CD4-positive, alpha-beta T cell (primary cell): ENCODE measurements at regions not wholly inside any gene's neighbourhood (a gene's known extent, or its start where the extent isn't known, plus 50 kb on each side); places are given as distances from the start of the nearest gene placed in this dataset.

ENCODE experiments used
- ATAC-seq: fragments of 200-7000 bp; cut with Tn5 transposase; one replicate; pipeline ENCODE4 v1.10.0; 2022; ENCODE audit warnings: mild to moderate bottlenecking; ENCODE audit not compliant: poor library complexity
- CTCF ChIA-PET: fragments of 350-600 bp; sonication (Branson Sonifier 250); formaldehyde crosslinking; loops from one replicate; lab custom pipeline; 2021; ENCODE audit warnings: antibody characterized with exemption, inconsistent platforms; lab: Charles Lee
- POLR2A ChIA-PET: fragments of 350-600 bp; sonication (Branson Sonifier 250); formaldehyde crosslinking; loops from one replicate; lab custom pipeline; 2021; ENCODE audit warnings: antibody characterized with exemption, inconsistent platforms; lab: Charles Lee
- DNase-seq, 14 experiments: peaks; one replicate each; pipeline ENCODE4 v3.0.0-alpha.2; 2013 to 2020; ENCODE audit warnings: mixed read lengths in 2 of 14
- H3K27ac ChIP-seq, 2 donors: one replicate each; pipeline versions ENCODE4 v1.5.1 to v1.7.0; 2013; ENCODE audit warnings: low read length in 2 of 2, low read depth in 1 of 2, mild to moderate bottlenecking in 1 of 2
- H3K27me3 ChIP-seq, 2 experiments: 1 replicate in 1 of 2; 2 replicates in 1 of 2; pipeline versions ENCODE4 v1.6.1 to v1.7.0; 2013; ENCODE audit warnings: low read length in 2 of 2, control low read depth in 1 of 2, mild to moderate bottlenecking in 1 of 2, moderate library complexity in 1 of 2; ENCODE audit not compliant: insufficient read depth in 2 of 2, control insufficient read depth in 1 of 2
- H3K36me3 ChIP-seq: one replicate; pipeline ENCODE4 v1.6.1; 2013; ENCODE audit warnings: low read length, control low read depth; ENCODE audit not compliant: insufficient read depth
- H3K4me1 ChIP-seq: one replicate; pipeline ENCODE4 v1.6.1; 2013; ENCODE audit warnings: low read length, control low read depth; ENCODE audit not compliant: insufficient read depth
- H3K4me3 ChIP-seq: one replicate; pipeline ENCODE4 v1.5.1; 2013; ENCODE audit warnings: mild to moderate bottlenecking, low read length, moderate library complexity
- H3K9me3 ChIP-seq, 2 experiments: 1 replicate in 1 of 2; 2 replicates in 1 of 2; pipeline versions ENCODE4 v1.6.1 to v1.7.0; 2013; ENCODE audit warnings: low read length in 2 of 2, mild to moderate bottlenecking in 2 of 2, control low read depth in 1 of 2, moderate library complexity in 1 of 2; ENCODE audit not compliant: control insufficient read depth in 1 of 2, insufficient read depth in 1 of 2
- H3K27ac Mint-ChIP-seq: one replicate; pipeline ENCODE4 v1.8.0; 2020; ENCODE audit warnings: mixed read lengths
- H3K27me3 Mint-ChIP-seq: one replicate; pipeline ENCODE4 v1.8.0; 2021; ENCODE audit warnings: mixed read lengths
- H3K36me3 Mint-ChIP-seq: one replicate; pipeline ENCODE4 v1.8.0; 2021; ENCODE audit warnings: low read depth, mixed read lengths
- H3K4me1 Mint-ChIP-seq: one replicate; pipeline ENCODE4 v1.8.0; 2021; ENCODE audit warnings: low read depth, mixed read lengths
- H3K4me3 Mint-ChIP-seq: one replicate; pipeline ENCODE4 v1.8.0; 2020; ENCODE audit warnings: mild to moderate bottlenecking, mixed read lengths
- H3K9me3 Mint-ChIP-seq: one replicate; pipeline ENCODE4 v1.8.0; 2020; ENCODE audit warnings: mixed read lengths
- intact Hi-C, 2 experiments: fragments of 100-400 bp; cut with DNase I in 1 of 2; cut with micrococcal nuclease in 1 of 2; formaldehyde crosslinking; loops; one replicate each; pipeline versions ENCODE4 v1.15.1 to v1.9.0; 2023 to 2025; cut with DNase I, micrococcal nuclease
- TF ChIP-seq, protein P1 (sequence below): fragments of 200-600 bp; IDR thresholded peaks from one replicate; pipeline ENCODE4 v1.8.0; 2022; ENCODE audit warnings: antibody characterized with exemption, mild to moderate bottlenecking

DNA sequence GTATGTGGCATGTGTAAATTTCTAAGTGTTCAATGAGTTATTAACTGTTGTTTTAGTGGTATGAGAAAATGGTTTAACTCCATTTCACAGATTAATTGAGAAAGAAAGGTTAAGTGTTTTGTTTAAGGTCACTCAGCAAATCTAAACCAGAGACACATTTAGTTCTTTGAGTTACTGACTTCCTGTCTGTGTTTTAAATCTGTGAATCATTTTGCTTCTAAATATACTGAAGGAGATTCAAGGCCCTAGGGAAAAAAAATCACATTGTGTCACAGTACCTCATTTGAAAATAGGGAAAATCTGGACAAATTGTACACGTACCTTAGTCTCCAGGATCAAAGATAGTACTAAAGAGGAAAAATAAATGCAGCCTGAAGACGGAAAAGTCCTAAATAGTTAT lies 368.2 kb downstream of the TMEM161B start:
- H3K36me3 Mint-ChIP-seq = no peaks in the 10 kb centered on the region
- Histone ChIP-seq H3K36me3 (no peaks in the 10 kb centered on the region), H3K4me1 (no peaks in the 10 kb centered on the region), H3K27me3 (no peaks in the 10 kb centered on the region), H3K27ac (no peak overlapping the region), H3K4me3 (no peak overlapping the region), H3K9me3 (peaks cover 0 to 3% of the 10 kb centered on the region in 2 experiments)
- H3K4me3 Mint-ChIP-seq = no peak overlapping the region
- ATAC-seq (no peak), DNase-seq (no peak)
- TF ChIP-seq, protein P1, sequence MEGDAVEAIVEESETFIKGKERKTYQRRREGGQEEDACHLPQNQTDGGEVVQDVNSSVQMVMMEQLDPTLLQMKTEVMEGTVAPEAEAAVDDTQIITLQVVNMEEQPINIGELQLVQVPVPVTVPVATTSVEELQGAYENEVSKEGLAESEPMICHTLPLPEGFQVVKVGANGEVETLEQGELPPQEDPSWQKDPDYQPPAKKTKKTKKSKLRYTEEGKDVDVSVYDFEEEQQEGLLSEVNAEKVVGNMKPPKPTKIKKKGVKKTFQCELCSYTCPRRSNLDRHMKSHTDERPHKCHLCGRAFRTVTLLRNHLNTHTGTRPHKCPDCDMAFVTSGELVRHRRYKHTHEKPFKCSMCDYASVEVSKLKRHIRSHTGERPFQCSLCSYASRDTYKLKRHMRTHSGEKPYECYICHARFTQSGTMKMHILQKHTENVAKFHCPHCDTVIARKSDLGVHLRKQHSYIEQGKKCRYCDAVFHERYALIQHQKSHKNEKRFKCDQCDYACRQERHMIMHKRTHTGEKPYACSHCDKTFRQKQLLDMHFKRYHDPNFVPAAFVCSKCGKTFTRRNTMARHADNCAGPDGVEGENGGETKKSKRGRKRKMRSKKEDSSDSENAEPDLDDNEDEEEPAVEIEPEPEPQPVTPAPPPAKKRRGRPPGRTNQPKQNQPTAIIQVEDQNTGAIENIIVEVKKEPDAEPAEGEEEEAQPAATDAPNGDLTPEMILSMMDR = no peak
- intact Hi-C loops = no loop called here
- ChIA-PET POLR2A (no interaction called here), CTCF (no interaction called here)
- no peak overlapping the region for H3K27ac Mint-ChIP-seq
- no peaks in the 10 kb centered on the region for H3K4me1 Mint-ChIP-seq
- H3K27me3 Mint-ChIP-seq = no peaks in the 10 kb centered on the region
- peaks cover 2% of the 10 kb centered on the region for H3K9me3 Mint-ChIP-seq

DNA sequence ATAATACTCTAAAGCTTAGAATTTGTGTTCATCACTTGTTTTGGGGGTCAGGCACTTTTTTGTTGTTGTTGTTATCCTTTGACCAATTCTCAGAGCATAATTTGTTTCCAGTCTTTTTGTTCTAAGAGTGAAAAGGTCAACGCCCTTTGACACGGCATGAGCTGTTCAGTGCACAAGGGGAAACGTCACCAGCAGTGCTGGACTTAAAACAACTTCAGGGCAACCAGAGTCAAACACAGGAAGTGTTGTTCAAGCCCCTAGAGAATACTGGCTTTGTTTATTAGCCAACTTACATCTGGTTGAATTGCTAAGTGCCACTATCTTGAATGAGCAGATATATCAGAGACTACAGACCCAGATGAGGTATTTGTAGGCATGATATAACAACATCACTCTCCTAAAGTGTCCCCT lies 368.9 kb downstream of the TMEM161B start:
- POLR2A ChIA-PET = no interaction called here
- no peaks in the 10 kb centered on the region for H3K36me3 ChIP-seq
- Mint-ChIP-seq H3K9me3 (peaks cover 2% of the 10 kb centered on the region), H3K27ac (no peak overlapping the region), H3K4me3 (no peak overlapping the region), H3K27me3 (no peaks in the 10 kb centered on the region), H3K4me1 (no peaks in the 10 kb centered on the region), H3K36me3 (no peaks in the 10 kb centered on the region)
- H3K27me3 ChIP-seq = no peaks in the 10 kb centered on the region
- DNase-seq (no peak), ATAC-seq (no peak)
- intact Hi-C loops = no loop called here
- H3K9me3 ChIP-seq = peaks cover 0 to 3% of the 10 kb centered on the region in 2 experiments
- H3K27ac ChIP-seq = no peak overlapping the region
- CTCF ChIA-PET = no interaction called here
- H3K4me3 ChIP-seq = no peak overlapping the region
- H3K4me1 ChIP-seq = no peaks in the 10 kb centered on the region
- TF ChIP-seq, protein P1 = no peak

DNA sequence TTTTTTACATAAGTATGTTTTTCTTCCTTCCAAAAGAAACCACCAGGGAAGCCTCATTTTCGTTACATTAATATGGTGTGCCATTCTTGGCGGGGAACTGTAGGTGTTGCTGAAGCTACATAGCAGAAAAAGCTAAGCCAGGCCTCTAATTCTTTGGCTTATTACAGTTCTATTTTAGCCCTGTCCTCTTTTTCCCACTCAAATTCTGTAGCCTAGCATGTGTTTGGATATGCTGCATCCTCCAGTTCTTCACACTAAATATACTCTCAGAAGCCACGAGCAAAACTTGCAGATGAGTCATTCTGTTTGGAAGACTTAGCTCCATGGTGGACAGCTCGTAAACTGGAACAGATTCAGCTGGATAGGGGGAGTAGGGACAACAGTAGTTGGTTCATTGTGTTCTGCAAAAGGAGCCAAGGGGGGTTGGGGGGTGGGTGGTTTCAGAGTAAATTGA lies 369.4 kb downstream of the TMEM161B start:
- no peak overlapping the region for H3K4me3 ChIP-seq
- peaks cover 0 to 3% of the 10 kb centered on the region in 2 experiments for H3K9me3 ChIP-seq
- no peaks in the 10 kb centered on the region for H3K27me3 ChIP-seq
- DNase-seq (no peak), ATAC-seq (no peak)
- POLR2A ChIA-PET = no interaction called here
- H3K9me3 Mint-ChIP-seq = peaks cover 2% of the 10 kb centered on the region
- intact Hi-C loops = no loop called here
- H3K4me1 ChIP-seq = no peaks in the 10 kb centered on the region
- no peaks in the 10 kb centered on the region for H3K36me3 ChIP-seq
- H3K27me3 Mint-ChIP-seq = no peaks in the 10 kb centered on the region
- TF ChIP-seq, protein P1 = no peak
- H3K4me3 Mint-ChIP-seq = no peak overlapping the region
- no peak overlapping the region for H3K27ac ChIP-seq
- H3K27ac Mint-ChIP-seq = no peak overlapping the region
- H3K36me3 Mint-ChIP-seq = no peaks in the 10 kb centered on the region
- H3K4me1 Mint-ChIP-seq = no peaks in the 10 kb centered on the region
- CTCF ChIA-PET = no interaction called here
